HG03280 (cell line): ENCODE measurements at regions not wholly inside any gene's neighbourhood (a gene's known extent, or its start where the extent isn't known, plus 50 kb on each side); places are given as distances from the start of the nearest gene placed in this dataset.
"Not testable (repeated sequence)": the region's sequence is repeated elsewhere in the genome, so short reads cannot be mapped to it uniquely, and the experiment has no call there.

Source experiments
- ATAC-seq: cut with Tn5 transposase; IDR thresholded peaks from one replicate; pipeline ENCODE4 v1.9.1; 2021; ENCODE audit warnings: mild to moderate bottlenecking, moderate library complexity; ENCODE audit not compliant: unreplicated experiment

GRCh38 chr2:8437949-8438400 is 243.9 kb upstream of the ID2 start:
- no peak for ATAC-seq

- no peak for ATAC-seq
Measured at GRCh38 chr2:8438476-8438875, 243.4 kb upstream of the ID2 start.

- no peak for ATAC-seq
Measured at GRCh38 chr2:8438996-8439395, 242.9 kb upstream of the ID2 start.

GRCh38 chr2:8440029-8440778 is 241.7 kb upstream of the ID2 start:
- no peak for ATAC-seq

GRCh38 chr2:8441371-8441770 is 240.5 kb upstream of the ID2 start:
- ATAC-seq: no peak

GRCh38 chr2:8441986-8442385 is 239.9 kb upstream of the ID2 start:
- no peak for ATAC-seq

DNA sequence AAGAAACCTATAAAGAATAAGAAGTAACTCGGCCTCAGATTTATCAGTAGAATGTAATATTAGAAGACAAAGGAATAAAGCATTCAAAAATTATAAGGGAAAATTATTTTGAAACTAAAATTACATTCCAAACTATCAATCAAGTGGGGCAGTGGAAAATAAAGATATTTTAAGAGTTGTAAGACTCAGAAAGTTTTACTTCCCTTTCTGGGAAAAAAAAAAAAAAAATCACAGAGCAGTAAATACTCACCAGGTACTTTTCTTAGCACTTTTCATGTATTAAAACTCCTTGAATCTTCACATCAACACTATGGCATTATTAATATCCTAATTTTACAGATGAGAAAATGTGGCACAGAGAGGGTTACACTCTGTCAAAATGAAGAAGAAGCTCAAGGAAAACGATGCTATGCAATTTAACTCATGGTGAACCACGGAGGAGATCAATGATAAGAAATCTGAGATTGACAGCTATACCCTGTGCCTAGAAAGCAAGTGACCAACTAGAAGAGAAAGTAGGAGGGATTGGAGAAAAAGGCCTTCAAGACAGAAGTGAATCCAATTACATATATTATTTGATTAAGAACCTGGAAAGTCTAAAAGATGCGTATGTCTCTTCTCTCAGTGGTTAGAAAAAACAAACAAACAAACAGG is 238.9 kb upstream of the ID2 start:
- no peak for ATAC-seq

- ATAC-seq: no peak
Measured at GRCh38 chr2:8445580-8445979, 236.3 kb upstream of the ID2 start.

GRCh38 chr2:8446751-8447150 is 235.1 kb upstream of the ID2 start:
- ATAC-seq: not testable (repeated sequence)

- no peak for ATAC-seq
Measured at GRCh38 chr2:8447610-8448221, 234.1 kb upstream of the ID2 start.

DNA sequence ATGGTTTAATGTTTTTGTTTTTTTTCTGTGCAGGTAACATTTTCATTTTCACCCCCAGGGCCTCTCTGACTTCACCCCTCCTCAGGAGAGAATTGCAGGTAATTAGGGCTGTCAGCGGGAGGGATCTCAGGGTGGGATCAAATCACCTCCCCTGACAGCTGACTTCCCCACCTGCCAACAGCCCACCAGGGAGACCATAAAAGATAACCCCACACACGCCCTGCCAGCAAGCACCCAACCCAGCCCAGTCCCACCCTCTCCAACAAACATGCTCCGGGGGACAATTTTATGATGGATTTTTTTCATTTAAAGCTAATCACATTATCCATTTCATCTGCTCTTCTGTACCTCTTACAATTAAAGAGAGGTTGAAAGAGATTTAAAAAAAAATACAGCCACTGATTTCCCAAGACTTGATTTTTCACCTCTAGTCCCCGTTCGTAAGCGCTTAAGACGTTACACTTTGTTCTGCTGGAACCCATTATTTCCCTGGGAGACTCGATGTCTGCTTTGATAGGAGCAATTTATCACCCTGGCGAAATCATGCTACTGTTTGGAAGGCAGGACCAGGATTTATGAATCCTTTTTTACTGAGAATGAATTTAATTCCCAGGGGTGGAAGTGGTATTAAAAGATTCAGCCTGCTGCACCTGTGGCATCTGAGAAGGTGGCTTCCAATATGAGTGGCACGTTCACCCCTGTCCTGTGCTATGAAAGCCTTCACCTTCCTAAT is 232.9 kb upstream of the ID2 start:
- ATAC-seq: no peak

DNA sequence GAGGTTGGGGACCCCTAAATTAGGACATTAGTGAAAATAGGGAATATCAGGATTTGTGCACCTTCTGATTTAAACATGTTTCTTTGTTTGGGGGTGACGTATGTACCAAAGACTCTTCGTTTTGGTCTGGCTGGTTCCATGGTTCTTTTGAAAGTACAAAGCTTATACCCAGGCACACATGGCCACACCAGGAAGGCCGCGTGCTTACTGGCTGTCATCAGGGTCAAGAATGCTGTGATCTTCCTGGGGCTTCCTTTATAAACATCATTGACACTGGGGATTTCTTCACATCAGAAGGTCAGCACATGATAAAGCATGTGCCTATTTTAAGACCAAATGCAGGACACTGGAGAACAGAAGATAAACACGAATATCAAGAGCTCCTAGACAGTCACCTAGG is 230.6 kb upstream of the ID2 start:
- no peak for ATAC-seq

GRCh38 chr2:8452296-8452695 is 229.6 kb upstream of the ID2 start:
- no peak for ATAC-seq

DNA sequence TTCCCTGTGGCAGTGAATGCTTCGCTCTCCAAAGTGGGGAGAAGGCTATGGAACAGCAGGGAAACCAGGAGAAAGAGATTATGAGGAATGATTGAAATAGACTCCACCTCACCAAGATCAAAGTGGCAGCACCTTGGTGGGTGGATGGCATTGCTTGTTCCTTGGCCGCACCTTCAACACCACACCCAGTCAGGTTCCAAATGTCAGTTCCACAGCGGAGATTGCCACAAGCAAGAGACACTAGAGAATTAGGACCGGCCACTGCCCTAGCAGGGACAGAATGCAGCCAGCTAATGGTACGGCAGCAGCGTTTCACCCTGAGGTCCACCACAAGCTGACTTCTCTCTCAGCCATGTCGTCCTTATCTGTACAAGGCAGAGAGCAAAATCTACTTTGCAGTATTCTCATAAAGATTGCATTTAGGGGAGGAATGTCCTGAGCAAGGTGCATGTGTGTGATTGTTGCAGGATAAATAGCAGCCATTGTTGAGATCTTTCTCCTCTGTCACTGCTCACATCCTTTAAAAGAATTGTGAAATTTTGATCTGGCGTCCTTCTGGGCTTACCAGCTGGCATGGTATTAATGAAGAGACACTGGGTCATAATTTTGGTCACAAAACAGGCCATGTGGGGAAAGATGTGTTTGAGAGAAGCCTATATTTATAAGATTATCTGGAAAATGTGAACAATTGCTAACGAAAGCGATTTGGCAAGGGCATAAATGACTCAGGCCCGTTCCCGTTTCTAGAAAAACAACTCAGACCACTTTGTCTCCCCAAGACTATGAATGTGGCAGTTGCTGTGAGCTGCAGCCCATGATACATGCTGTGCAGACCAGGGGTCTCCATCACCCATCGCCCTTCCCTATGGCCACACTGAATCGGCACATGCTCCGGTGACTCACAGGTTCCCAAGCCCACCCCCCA is 228.6 kb upstream of the ID2 start:
- ATAC-seq: no peak

- ATAC-seq: no peak
Measured at GRCh38 chr2:8453904-8454302, 228.0 kb upstream of the ID2 start.

DNA sequence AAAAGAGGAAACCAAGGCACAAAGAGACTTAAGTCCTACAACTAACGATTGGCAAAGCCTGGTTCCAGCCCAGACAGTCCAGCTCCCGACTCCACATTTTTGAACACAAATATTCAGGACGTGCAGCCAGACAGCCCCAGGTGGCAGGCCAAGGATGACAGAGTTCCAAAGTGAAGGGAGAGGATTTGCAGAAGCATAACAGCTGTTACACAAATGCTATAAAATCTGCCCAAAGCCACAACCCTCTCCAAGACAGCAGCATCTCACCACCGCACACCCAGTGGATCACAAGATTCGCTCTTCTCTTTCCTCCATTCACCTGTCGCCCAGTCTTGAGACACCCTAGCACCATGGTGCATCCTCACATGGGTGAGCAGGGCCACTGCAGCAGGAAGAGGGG is 227.1 kb upstream of the ID2 start:
- ATAC-seq: no peak

DNA sequence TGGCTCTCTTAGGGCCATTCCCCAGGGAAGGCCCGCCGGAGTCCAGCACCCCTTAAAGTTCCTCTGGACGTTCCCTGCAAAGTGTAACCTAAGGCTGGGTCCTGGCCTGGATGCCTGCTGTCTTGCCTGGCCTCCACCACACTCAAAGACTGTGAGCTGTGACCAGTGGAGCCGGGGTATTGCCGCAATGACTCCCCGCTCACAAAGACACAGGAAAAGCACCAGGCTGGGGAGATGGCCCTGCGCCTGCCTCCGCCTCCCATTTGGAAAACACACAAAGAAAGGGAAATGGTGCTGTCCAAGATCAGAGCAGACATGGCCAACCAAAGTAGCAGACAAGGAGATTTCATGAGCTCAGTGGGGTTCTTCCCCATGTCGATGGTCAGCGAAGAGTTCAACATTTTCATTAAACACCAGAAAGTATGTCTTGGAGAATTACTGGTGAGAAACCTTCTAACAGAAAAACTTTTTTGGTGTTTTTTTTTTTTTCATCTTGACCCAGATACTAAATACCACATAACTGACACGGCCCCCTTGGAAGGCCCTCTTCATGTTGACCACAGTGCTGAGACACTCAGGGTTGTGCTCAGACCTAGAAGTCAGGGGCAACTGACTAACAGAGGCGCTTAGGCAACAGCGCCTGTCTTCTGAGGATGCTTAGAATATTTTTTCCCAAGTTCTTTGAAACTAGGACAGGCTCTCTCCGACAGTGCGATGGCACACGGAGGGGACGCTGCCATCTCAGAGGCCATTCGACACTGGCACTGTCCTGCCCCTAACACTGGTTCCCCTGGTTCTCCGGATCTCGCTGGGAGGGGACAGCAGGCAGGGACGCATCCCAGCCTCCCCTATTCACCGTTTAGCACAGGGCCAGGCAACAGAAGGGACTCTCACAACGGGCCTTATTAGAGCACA is 226.4 kb upstream of the ID2 start:
- no peak for ATAC-seq

DNA sequence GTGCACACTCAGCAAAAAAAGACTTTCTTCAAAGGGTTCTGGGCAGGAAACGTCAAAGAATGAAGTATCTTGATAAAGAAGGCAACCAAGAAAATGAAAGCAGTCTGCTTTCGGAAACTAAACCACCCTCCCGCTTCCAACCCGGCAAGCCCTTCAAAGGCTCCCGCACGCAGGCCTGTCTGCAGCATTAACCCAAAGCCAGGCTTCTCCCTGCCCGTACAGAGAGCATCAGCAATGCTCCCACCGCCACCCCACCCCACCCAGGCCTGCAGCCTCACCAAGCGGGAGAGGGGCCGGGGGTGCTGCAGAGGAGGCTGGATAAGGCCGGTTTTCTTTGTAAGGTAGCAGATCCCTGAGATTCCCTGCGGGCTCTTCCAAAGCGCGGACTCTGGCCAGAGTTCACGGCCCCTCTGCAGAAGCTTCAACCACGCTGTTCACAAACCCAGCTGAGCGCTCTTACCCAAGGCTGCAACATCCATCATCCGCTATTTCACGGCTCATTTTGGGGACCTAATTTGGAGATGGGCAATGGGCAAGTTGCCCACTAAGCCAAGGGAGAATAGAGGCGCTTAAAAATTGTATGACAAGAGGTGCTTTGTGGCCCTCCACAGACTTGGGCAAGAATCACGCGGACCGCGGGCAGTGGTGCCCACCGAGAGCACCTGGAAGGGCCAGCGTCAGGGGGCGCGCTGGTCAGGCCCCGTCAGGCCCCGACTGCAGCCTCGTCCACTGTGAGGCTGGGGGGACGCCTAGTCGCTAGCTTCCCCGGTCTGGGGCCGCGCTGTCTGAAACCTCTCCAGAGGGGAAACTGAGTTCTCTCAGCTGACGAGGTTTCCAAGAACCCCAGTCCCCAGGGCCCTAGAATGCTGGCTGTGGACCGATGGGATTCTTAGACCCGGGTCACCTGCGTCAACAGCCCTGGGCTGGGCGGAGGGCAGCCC is 225.4 kb upstream of the ID2 start:
- no peak for ATAC-seq
